ENCODE measurements at regions not wholly inside any gene's neighbourhood (a gene's known extent, or its start where the extent isn't known, plus 50 kb on each side); places are given as distances from the start of the nearest gene placed in this dataset.

DNA sequence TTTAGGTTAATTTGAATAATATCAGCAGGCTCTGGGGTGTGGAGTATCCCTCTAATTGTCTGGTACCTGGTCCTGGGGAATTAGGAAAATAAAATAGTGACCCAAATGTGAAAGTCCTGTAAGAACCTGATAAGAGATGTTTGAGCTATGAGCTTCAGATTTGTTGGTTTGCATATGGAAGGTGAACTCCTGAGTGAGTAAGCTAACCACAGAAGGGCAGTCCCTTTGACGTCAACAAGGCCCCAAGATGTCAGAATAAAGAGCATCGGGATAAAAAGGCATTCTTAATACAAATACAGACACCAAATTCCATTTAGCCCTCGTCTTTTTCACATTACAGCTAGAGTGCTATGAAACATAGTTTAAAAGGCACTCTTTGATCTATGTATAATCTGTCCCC is 1366.3 kb upstream of the TMEFF2 start:
- no peak overlapping the region for H3K4me3 ChIP-seq (ENCODE audit: low read depth, low read length)

DNA sequence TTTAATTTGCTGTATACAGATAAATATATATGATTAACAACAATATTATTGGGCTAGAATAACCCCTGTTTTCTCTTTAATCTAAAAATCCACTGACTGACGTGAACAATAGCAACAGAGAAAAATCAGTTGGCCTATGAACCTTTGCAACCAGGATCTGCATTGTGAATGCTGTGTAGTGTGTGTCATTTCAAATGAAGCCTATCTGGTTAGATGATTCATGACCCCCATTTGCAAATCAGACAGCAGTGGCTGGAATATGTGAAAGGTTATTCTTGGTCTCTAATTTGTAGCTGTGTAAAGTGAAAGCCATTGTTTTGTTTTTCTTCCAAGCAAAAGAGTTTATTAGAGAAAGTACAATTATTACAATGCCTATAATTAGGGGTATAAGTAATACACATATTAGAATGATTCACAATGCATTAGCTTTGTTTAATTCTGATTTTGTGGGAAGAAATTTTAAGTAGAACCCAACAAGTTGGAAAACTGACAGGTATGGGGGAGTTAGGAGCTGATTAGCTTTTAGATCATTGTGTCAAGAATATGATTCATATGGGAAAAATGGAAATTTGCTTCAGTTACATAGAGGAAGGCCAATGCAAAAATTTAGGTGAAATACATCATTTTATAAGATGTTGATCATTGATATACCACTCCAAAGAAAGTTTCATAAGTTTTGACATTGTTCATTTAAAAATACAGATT is 1362.2 kb upstream of the TMEFF2 start:
- no peak overlapping the region for H3K4me3 ChIP-seq (ENCODE audit: low read depth, low read length)

DNA sequence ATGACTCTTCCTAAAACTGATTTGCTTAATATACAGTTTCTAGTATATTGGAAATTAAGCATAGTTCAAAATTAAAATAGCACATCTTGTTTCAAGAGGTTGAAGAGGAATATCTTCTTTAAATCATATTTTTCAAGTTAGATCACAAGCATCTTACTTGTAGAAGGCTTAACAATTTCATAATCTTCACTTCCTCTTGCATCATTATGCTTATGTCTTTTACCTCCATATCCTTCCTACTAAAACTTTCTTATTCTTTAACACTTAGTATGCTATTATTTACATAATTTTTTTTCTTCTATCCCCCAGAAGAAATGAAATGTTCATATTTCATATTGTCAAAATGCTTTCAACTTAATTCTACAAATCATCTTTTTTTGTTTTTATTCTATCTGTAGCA is 1354.9 kb upstream of the TMEFF2 start:
- no peak overlapping the region for H3K4me3 ChIP-seq (ENCODE audit: low read depth, low read length)

DNA sequence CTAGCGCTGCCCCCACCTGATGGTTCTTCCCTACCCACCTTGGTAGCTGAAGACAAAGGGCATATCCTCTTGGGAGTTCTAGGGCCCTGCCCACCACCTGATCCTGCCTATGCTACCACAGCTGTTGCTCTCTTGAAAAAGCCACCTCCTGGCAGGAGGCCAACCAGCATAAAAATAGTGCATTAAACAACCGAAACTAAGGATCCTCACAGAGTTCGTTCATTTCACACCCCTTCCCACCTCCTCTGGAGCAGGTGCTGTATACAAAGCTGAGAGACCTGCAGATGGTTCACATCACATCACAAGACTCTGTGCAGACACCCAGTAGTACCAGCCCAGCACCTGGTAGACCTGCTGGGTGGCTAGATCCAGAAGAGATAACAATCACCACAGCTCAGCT is 1348.0 kb upstream of the TMEFF2 start:
- no peak overlapping the region for H3K4me3 ChIP-seq (ENCODE audit: low read depth, low read length)

DNA sequence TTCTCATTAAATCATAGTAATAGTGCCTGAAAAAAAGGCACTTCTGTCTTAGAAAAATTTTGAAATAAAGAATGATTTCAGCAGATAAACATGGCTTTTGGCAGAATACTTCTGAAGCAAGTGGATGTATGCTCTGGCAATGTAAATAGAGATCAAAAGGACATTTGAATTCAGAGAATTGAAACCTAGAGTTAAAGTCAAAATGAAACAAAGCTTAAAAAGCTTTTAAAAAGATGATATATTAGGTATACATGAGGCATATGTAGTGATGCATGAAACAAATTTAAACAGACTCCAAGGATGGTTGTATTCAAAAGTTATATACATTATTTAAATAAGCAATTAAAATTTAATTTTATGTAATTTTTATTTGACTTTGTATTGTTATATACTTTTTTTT is 1344.5 kb upstream of the TMEFF2 start:
- no peak overlapping the region for H3K4me3 ChIP-seq (ENCODE audit: low read depth, low read length)

DNA sequence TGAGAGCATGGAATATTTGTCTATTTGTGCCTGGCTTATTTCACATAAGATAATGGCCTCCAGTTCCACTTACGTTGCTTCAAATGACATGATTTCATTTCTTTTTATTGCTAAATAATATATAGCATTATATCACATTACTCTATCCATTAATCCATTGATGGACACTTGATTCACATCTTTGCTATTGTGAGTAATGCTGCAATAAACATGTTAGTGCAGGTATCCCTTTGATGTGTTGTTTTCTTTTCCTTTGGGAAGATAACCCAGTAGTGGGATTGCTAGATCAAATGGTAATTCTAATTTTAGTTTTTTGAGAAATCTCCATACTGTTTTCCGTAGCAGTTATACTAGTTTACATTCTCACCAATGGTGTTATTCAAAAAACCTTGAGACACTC is 1343.3 kb upstream of the TMEFF2 start:
- H3K4me3 ChIP-seq (ENCODE audit: low read depth, low read length), result no peak overlapping the region

DNA sequence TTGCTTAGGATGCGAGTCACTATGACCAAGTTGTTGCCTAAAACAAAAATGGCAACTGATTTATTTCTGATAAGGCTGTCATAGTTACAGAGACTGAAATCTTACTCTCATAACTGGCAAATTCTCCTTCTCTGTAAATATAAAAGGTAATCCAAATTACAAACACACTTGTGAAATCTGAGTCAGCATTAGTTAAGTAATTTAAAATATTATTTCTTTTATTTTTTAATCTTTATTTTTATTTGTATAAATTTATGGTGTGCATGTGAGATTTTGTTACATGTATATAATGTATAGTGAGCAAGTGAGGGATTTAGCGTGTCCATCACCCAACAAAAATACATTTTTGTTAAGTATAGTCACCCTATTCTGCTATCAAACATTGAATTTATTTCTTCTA is 1342.8 kb upstream of the TMEFF2 start:
- H3K4me3 ChIP-seq (ENCODE audit: low read depth, low read length), result no peak overlapping the region

DNA sequence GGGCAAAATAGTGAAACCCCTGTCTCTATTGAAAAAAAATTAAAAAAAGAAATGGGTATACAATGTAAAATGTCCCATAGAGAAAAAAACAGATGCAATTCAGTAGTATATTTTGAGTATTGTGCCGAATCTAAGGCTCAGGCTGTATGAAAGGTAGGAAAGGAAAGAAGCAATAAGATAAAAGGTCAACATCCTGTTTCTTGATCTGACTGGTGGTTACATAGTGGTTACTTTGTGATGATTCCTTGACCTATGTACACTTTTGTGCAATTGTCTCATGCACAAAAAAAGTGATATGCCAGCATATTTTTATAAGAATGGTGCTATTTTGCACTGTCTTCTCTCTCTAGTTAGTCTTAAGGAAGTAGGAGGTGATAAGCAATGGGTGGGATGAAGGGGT is 1333.7 kb upstream of the TMEFF2 start:
- H3K4me3 ChIP-seq (ENCODE audit: low read depth, low read length), result no peak overlapping the region

DNA sequence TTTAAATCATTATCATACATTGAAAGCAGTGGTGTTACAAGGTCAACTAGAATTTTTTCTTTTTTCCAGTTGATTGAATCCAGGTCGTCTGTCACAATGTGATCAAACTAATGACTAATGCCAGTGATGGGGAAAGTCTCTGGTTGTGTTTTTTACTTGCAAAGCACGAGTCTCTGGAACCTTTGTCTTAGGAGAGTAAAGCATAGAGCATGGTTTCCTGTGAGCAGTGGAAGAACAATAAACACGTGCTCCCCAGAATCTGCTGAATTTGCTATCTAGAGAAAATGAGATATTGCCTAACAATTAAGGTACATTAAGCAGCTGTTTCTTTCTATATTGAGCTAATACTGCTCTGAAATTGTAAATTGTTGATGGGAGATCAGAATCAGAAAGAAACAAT is 1332.4 kb upstream of the TMEFF2 start:
- no peak overlapping the region for H3K4me3 ChIP-seq (ENCODE audit: low read depth, low read length)

DNA sequence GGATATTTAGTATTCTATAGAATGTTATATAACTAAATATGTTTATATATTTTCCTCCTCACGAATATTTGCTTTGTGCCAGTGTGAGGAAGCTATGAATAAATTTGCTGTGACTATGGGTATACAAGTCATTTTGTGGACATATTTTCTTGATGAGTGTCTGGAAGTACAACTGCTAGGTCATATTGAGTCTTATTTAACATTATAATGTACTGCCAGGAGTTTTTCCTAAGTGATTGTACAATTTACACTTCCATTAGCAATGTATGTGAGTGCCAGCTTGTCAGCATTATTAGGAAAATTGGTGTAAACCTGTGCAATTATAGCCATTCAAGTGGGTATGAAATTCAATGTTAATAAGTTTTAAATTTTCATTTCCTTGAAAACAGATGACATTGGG is 1328.9 kb upstream of the TMEFF2 start:
- H3K4me3 ChIP-seq (ENCODE audit: low read depth, low read length), result no peak overlapping the region

DNA sequence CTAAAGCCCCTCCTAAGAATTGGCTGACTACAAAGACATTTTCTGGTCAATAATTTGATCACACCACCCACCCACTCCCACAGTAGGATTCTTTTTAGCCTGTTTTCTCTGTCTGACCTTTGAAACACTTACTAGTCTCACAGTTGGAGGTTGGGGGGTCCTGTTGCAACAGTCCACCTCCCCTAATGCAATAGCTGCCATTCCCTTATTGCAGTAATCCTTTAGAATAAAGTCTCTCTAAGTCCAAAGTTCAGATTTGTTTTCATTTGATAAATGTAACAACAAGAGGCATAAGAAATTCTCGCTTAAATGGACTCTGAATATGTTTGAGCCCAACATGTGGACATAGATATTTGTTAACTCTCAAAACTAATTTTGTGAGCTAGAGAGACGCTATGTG is 1326.8 kb upstream of the TMEFF2 start:
- H3K4me3 ChIP-seq (ENCODE audit: low read depth, low read length), result no peak overlapping the region

DNA sequence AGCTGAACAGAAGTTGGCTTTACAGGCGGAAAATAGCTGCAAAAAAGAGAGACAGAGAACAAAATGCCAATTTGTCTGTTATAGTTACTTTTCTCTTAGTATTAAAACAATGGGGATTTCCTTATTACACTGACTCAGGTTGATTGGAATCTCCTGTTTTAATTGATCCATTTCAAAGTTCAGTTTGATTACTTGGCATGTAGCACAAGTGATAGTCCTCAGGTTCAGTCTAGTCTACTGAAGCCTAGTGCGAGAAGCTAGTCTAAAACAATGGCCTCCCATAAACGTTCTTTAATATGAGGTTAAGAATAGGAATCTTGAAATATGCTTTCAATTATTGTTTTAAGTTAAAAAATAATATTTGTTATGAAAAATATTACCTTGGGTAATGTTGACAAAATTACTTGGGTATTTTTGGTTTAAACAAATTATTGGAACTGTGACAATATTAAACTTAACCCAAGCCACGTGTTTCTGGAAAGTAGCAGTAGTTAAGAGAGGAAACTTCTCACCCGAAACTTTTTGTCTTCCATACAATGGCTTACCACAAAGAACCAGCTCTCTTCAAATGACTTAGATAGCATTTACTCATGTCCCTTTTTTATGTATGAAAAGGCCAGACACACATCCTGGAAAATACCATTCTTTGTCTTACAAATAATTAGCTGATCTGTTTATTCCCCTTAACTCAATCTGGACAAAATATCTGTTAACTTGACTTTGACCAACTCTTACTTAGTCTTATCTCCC is 1326.2 kb upstream of the TMEFF2 start:
- no peak overlapping the region for H3K4me3 ChIP-seq (ENCODE audit: low read depth, low read length)

DNA sequence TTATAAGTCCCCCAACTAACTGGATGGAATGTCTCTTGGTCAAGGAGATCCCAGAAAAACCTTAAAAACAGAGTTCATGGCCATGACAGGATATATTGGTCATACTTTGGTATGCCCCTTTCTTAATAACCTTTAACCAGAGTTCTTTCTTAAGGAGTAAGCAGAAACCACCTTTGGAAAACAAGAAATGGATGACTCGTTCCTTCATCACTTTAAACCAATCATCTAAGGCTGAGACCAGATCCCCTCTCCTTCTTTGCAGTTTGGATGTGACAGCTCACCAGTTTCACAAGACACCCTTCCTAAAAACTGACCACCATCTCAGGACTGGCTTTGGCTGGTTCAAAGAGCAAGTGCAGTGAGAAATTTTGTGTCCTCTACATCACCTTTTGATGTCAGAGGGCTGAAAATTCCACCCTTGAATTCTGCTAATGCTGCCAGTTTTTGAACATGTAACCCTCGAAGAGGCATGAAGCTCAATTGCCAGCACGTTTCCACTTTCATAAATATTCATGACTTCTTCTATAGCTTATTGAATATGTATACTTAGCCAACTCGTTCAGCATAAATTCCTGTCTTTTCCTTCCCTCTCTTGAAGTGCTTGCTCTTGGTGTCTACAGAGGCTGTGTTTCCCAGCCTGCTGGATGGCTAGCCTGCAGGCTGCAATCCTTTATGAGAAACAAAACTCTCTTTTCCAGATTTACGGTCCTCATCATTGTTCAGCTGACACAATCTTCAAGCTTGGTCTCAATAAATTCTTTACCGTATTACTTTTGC is 1323.5 kb upstream of the TMEFF2 start:
- no peak overlapping the region for H3K4me3 ChIP-seq (ENCODE audit: low read depth, low read length)

DNA sequence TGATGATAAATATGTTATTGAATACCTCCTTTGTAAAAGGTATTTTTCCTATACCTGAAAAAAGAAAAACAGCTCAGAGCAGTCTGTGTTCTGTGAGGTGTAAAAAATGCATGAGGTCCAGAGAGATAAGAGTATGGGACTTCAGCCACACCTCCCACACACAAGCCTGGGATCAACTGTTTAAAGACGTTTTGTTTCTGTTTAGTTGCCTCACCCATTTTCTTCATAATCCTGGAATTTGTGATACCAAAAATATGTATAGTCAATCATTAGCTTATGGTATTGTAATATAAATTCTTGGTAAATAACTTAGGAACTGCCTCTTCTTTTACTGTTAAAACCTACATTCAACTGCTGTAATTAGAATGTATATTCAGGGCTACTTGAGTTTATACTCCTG is 1322.9 kb upstream of the TMEFF2 start:
- no peak overlapping the region for H3K4me3 ChIP-seq (ENCODE audit: low read depth, low read length)

DNA sequence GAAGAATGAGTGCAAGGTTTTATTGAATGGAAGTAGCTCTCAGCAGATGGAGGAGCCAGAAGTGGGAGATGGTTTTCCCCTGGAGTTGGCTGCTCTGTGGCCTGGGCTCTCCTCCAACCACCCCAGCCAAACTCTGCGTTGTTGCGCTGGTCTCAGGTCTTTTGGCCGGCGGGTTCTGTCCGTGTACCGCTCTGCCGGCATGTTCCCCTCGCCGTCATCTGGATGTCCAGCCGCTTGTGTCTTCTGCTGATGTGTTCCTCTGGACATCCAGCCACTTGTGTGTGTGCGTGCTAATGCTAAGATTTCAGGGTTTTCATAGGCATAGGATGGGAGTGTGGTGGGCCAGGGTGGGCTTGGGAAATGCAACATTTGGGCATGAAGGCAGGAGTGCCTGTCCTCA is 1311.3 kb upstream of the TMEFF2 start:
- no peak overlapping the region for H3K4me3 ChIP-seq (ENCODE audit: low read depth, low read length)

DNA sequence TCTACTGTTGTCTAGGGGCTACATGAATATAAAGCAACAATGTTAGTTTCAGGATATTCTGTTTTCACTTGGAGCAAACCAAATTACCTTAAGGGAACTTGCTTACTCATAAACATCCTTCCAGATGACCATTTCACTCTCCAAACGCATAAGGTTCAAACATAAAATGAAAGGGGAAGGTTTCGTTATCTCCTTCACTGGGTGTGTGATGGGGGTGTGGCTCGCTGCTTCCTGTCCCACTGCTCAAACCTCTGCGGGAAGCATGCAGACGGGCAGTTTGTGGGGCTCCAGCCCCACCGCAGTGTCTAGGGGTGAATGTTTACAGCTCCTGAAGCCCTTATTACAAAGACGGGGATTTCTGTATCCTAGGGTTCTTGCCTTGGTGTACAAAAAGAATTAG is 1310.9 kb upstream of the TMEFF2 start:
- no peak overlapping the region for H3K4me3 ChIP-seq (ENCODE audit: low read depth, low read length)

DNA sequence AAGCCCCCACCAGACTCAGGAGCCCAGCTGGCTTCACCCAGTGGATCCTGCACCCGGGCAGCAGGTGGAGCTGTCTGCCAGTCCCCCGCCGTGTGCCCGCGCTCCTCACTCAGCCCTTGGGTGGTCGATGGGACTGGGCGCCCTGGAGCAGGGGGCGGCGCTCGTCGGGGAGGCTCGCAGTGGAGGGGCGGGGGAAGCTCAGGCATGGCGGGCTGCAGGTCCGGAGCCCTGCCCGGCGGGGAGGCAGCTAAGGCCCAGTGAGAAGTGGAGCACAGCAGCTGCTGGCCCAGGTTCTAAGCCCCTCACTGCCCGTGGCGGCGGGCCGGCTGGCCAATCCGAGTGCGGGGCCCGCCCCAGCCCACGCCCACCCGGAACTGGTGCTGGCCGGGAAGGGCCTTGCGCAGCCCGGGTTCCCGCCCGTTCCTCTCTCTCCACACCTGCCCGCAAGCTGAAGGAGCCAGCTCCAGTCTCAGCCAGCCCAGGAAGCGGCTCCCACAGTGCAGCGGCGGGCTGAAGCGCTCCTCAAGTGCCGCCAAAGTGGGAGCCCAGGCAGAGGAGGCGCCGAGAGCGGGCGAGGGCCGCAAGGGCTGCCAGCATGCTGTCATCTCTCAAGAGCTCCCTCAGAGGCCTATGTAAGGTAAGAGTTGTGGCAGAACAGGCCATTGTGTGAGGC is 1307.8 kb upstream of the TMEFF2 start:
- H3K4me3 ChIP-seq (ENCODE audit: low read depth, low read length), result peak overlapping the region; percentile 36

DNA sequence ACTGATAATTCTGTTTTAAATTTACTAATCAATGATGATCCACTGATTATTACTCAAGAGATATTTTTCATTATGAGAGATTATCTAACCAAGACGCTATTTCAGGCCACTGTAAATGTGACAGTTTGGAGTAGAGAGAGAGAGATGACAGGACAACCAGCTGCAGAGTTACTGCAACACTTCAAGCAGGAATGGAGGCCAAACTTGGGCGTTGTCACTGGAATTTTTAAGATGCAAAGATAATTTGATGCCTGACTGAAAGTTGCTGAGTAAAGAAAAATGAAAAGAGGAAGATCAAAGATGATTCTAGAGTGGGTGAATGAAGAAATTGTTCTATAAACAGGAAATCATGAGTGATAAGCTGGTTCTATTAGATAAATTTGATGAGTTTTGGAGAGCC is 1302.1 kb upstream of the TMEFF2 start:
- no peak overlapping the region for H3K4me3 ChIP-seq (ENCODE audit: low read depth, low read length)

DNA sequence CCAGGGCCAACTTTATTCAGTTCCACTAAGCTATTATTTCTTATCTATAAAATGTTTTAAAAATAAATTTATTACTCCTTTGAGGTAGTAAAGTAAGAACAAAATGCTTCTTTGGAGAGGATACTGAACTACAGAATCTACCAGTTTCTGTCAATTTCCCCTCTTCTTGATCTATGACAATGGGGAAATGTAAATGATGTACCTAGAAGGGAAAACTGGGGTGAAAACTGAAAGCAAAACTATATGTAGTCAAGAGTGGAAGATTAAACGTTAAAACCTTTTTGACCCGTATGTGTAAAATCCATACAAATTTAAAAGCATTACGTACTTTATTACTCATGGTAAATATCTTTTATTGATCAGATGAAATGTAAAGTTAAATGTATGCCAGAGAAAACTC is 1287.8 kb upstream of the TMEFF2 start:
- no peak overlapping the region for H3K4me3 ChIP-seq (ENCODE audit: low read depth, low read length)

DNA sequence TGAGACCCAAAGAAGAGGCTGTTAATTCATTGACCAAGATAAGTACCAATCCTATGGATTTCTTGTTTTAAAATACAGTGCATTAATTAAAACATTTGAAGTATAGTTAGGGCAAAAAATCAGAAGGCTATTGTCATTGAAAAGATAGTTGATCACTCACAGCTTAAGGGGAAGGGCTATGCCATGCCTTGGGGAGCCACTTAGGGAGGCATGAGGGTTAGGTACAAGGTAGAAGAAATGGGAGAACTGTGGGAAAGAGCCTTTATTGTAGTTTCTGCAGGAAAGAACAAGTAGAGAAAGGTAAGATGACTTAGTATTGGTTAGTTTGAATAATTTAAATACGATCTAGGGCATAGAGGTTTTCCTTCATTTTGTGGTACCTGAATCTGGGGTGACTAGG is 1285.5 kb upstream of the TMEFF2 start:
- H3K4me3 ChIP-seq (ENCODE audit: low read depth, low read length), result no peak overlapping the region

DNA sequence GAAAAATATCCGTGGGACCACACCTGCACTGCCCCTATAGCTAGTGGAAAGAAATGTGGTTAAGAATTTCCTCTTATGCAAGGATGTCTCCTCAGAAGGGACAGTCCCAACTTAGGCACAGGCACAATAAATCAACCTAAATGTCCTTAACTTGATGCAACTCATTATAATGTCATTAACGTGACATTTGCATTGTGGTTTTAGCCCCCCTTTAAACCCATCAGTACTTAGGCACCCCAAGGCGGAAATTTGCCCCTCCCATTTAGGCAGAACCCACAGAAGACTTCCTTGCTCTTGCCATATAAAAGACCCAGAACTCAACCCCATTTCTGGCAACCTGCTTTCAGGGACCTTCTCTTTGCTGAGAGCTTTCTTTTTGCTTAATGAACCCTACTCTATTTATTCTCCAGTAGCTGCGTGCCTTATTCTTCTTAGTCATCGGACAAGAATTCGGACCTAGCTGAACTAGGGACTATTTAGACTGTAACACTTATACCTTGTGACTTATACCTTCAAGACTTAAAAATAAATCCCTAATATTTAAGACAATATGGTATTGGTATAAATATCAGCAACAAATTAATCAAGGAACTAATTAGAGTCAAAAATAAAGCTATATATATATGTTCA is 1281.6 kb upstream of the TMEFF2 start:
- H3K4me3 ChIP-seq (ENCODE audit: low read depth, low read length), result no peak overlapping the region
